ENCODE measurements at regions not wholly inside any gene's neighbourhood (a gene's known extent, or its start where the extent isn't known, plus 50 kb on each side); places are given as distances from the start of the nearest gene placed in this dataset.

- Histone ChIP-seq H3K4me3 (no peak overlapping the region), H3K9me3 (no peaks in the 10 kb centered on the region), H3K4me1 (ENCODE audit: control insufficient read depth in 1 of 2, low read depth in 2 of 2) (no peaks in the 10 kb centered on the region), H3K27ac (no peak overlapping the region), H3K36me3 (no peaks in the 10 kb centered on the region), H3K27me3 (replicated peaks; ENCODE audit: insufficient read depth) (no peaks in the 10 kb centered on the region)
- ATAC-seq (ENCODE audit: insufficient number of reproducible peaks, low FRiP score, low read depth) (no peak), DNase-seq (ENCODE audit: low spot score) (no peak)
- TF ChIP-seq, protein P1, sequence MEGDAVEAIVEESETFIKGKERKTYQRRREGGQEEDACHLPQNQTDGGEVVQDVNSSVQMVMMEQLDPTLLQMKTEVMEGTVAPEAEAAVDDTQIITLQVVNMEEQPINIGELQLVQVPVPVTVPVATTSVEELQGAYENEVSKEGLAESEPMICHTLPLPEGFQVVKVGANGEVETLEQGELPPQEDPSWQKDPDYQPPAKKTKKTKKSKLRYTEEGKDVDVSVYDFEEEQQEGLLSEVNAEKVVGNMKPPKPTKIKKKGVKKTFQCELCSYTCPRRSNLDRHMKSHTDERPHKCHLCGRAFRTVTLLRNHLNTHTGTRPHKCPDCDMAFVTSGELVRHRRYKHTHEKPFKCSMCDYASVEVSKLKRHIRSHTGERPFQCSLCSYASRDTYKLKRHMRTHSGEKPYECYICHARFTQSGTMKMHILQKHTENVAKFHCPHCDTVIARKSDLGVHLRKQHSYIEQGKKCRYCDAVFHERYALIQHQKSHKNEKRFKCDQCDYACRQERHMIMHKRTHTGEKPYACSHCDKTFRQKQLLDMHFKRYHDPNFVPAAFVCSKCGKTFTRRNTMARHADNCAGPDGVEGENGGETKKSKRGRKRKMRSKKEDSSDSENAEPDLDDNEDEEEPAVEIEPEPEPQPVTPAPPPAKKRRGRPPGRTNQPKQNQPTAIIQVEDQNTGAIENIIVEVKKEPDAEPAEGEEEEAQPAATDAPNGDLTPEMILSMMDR (IDR thresholded peaks at IDR 0.05): no peak
Measured at GRCh38 chr12:111100554-111100953, 180.2 kb upstream of the MYL2 start.

GRCh38 chr12:111100003-111100402 is 179.6 kb upstream of the MYL2 start:
- Histone ChIP-seq H3K27me3 (replicated peaks; ENCODE audit: insufficient read depth) (no peaks in the 10 kb centered on the region), H3K9me3 (no peaks in the 10 kb centered on the region), H3K36me3 (no peaks in the 10 kb centered on the region), H3K4me1 (ENCODE audit: control insufficient read depth in 1 of 2, low read depth in 2 of 2) (no peaks in the 10 kb centered on the region), H3K27ac (no peak overlapping the region), H3K4me3 (no peak overlapping the region)
- TF ChIP-seq, protein P1 (IDR thresholded peaks at IDR 0.05): no peak
- ATAC-seq (ENCODE audit: insufficient number of reproducible peaks, low FRiP score, low read depth) (no peak), DNase-seq (ENCODE audit: low spot score) (no peak)

DNA sequence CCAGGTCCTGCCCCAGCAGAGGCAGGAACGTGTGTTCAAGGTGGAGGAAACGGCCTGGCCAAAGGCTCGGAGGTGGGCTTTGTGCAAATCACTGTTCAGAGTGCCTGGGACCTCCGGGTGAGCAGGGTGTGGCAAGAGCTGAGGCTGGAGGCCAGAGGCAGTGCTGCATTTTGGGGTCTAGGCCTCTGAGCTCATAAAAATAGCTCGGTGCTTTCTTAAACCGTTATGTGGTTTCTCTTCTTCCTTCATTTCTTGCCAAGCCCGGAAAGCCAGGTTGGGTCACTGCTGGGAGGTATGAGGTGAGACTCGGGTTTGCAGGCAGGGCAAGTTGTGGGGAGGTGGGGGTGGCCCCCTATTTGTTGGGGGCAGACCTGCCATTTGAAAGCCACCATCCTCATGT is 178.8 kb upstream of the MYL2 start:
- Histone ChIP-seq H3K4me3 (no peak overlapping the region), H3K36me3 (no peaks in the 10 kb centered on the region), H3K27ac (no peak overlapping the region), H3K9me3 (no peaks in the 10 kb centered on the region), H3K4me1 (ENCODE audit: control insufficient read depth in 1 of 2, low read depth in 2 of 2) (no peaks in the 10 kb centered on the region), H3K27me3 (replicated peaks; ENCODE audit: insufficient read depth) (no peaks in the 10 kb centered on the region)
- TF ChIP-seq, protein P1 (IDR thresholded peaks at IDR 0.05): no peak
- ATAC-seq (ENCODE audit: insufficient number of reproducible peaks, low FRiP score, low read depth): no peak
- no peak for DNase-seq (ENCODE audit: low spot score)

GRCh38 chr12:111094157-111095010 is 174.0 kb upstream of the MYL2 start:
- Histone ChIP-seq H3K4me3 (no peak overlapping the region), H3K36me3 (no peaks in the 10 kb centered on the region), H3K27me3 (replicated peaks; ENCODE audit: insufficient read depth) (no peaks in the 10 kb centered on the region), H3K4me1 (ENCODE audit: control insufficient read depth in 1 of 2, low read depth in 2 of 2) (no peaks in the 10 kb centered on the region), H3K9me3 (no peaks in the 10 kb centered on the region), H3K27ac (no peak overlapping the region)
- DNase-seq (ENCODE audit: low spot score) (no peak), ATAC-seq (ENCODE audit: insufficient number of reproducible peaks, low FRiP score, low read depth) (no peak)
- TF ChIP-seq, protein P1 (IDR thresholded peaks at IDR 0.05): no peak

- ATAC-seq (ENCODE audit: insufficient number of reproducible peaks, low FRiP score, low read depth) (no peak), DNase-seq (ENCODE audit: low spot score) (no peak)
- Histone ChIP-seq H3K4me3 (no peak overlapping the region), H3K4me1 (ENCODE audit: control insufficient read depth in 1 of 2, low read depth in 2 of 2) (no peaks in the 10 kb centered on the region), H3K36me3 (no peaks in the 10 kb centered on the region), H3K9me3 (no peaks in the 10 kb centered on the region), H3K27me3 (replicated peaks; ENCODE audit: insufficient read depth) (no peaks in the 10 kb centered on the region), H3K27ac (no peak overlapping the region)
- TF ChIP-seq, protein P1 (IDR thresholded peaks at IDR 0.05): no peak
Measured at GRCh38 chr12:111093428-111094142, 173.2 kb upstream of the MYL2 start.

All from thoracic aorta (tissue), 2 donors.